OCI-M2 (cell line): ENCODE measurements at regions not wholly inside any gene's neighbourhood (a gene's known extent, or its start where the extent isn't known, plus 50 kb on each side); places are given as distances from the start of the nearest gene placed in this dataset.
"Not testable (repeated sequence)": the region's sequence is repeated elsewhere in the genome, so short reads cannot be mapped to it uniquely, and the experiment has no call there.

ENCODE experiments used
- DNase-seq: peaks from one replicate; lab custom pipeline; 2025; ENCODE audit not compliant: unreplicated experiment; lab: John Stamatoyannopoulos, UW

GRCh38 chr12:75766263-75767160, 255.1 kb upstream of the KRR1 start:
- DNase-seq = no peak

GRCh38 chr12:75765170-75766059, 254.0 kb upstream of the KRR1 start:
- no peak for DNase-seq

GRCh38 chr12:75764091-75764841, 252.9 kb upstream of the KRR1 start:
- no peak for DNase-seq

DNA sequence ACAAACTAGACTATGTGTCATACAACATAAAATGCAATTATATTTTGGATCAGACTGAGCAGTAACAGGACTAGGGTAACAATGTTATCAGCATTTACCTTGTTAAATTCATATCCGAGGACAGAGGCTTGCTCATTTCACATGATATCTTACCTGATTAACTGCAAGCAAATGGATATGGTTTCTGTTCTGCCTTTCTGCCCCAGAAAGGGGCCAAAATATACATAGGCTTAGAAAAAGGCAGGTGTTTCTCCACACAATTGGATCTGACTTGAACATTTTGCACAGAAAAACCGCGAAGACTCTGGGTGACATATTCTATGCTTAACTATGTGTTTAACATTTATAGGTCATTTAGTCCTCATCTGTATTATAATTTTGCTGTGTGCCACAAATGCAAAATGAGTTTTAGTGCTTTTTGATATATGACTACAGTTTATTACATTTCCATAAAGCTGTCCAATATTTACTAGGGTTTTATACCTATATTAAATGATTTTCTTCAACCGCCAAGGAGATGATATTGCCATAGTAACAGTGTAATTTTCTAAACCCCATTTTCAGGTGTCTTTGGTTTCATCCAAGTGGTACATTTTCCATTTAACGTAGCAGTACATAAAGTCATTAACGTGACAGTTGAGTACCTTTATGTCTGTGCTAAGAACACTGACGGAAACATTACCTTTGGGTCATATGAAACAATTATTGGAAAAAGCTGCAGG, 249.3 kb upstream of the KRR1 start:
- DNase-seq = no peak

DNA sequence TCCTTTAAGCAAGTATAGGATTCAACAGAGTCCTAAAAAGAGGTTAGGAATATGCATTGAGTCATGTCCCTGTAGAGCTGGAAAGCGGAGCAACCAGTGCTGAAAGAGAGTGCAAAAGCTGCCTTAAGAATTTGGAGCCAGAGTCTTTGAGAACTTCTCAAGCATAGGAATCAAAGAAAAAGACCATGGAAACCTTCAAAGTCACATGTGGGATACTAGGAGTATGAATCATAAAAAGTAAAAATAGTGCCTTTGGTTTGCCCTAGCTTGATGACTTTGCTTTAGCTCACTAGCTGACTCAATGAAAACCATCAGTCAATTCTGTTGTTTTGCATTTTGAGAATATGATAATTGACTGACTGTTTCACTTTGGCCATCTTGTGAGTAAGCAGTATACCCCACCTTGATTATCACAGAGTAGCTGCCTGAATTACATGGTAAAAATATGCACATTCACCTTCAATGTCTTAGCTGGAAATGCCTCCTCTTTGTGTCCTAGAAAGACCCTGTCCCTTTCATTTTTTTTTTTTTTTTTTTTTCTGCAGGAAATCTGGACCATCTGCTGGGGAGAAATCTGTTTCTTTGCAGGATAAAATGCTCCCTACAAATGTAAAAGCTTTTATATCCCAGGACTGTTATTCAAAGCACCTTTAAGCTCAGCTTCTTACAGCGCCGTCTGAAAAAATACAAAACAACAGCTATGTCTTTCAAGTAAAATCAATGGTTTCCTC, 248.6 kb upstream of the KRR1 start:
- DNase-seq = no peak

GRCh38 chr12:75759196-75759595, 247.8 kb upstream of the KRR1 start:
- DNase-seq = no peak

GRCh38 chr12:75756771-75757170, 245.4 kb upstream of the KRR1 start:
- DNase-seq = no peak

DNA sequence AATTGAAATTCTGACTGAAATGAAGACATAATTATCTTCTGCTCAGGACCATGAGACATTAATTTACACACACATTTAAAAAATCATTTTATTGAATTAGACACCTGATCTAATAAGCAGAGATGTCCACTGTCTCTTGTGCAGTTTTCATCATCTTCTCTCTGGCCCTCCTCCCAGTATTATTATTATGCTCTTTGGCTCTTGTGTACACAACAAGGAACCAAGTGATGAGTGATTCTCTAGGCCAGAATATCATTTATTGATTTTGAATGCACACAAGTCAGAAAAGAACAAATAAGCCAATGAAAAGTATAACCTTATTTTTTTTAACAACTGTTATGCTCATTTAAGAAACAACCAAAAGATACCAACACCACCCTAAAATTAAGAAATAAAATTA, 244.7 kb upstream of the KRR1 start:
- no peak for DNase-seq

GRCh38 chr12:75754698-75755097, 243.3 kb upstream of the KRR1 start:
- no peak for DNase-seq

DNA sequence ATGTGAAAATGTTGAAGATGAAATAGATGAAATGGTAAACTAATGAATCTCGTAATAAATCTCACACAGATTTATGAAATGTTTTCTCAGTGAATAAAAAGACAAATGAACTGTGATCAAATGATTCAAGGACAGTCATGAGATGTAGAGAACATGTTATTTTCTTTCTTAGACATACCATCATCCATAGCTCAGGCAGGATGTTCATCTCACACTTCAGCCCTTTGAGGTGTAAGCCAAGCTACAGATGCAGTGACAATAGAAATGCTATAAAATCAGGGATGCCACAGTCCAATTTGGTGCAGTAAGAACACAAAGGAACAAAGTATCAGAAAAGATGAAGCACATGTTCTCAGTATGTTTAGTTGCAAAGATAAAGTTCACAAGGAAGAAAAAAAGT, 242.7 kb upstream of the KRR1 start:
- DNase-seq = no peak

DNA sequence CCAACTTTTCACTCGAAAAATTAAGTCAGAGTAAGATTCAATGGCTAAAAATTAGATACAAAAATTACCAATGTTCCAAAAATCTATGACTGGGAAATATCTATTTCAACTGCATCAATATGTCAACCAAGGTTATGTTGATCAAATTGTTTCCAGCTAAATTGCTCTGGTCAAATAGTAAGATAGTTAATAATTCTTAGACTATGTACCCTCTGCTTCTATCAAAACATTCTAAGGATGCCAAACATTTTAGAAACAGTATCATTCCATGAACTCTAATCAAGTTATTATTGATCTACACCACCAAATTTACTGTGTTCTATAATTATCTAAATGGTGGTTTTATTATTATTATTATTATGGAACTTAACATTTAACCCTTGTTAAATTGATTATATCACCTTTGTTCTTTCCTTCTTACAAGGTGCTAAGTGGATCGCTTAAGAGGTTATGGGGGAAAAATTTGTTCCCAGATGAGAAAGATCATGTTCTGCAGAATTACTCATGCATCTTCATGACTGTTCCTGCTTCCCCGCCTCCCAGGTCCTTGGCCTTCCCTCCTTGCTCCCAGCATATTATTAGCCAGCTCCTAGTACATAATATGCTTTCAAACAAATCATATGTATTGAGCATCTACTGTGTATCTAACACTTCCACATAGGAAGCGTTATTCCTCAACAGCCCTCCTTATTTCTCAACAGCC, 240.5 kb upstream of the KRR1 start:
- no peak for DNase-seq

DNA sequence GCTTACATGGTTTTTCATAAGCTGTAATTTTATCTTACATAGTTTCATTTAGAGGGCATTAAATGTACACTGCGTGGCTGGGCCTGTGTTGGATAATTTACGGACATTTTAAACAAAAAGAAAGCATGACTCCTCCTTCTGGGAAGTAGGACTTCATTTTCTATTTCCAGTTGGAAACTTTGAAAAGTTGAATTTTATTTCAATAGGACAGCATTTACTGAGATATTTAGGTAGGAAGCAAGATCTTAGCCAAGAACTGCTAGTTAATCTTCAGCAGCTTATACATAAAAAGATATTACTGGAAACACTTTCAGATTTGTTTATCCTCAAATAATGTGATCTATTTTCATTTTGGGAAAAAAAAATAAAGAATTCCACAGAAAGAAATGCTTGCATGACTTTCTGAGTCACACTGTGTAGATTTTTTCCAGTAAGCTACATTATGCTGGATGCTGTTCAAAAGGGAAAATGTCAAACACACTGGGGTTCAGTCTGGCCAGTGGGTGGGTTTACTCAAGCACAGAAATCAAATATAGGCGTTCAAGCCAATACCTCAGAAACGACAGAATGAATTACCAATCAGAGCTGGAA, 239.4 kb upstream of the KRR1 start:
- no peak for DNase-seq

DNA sequence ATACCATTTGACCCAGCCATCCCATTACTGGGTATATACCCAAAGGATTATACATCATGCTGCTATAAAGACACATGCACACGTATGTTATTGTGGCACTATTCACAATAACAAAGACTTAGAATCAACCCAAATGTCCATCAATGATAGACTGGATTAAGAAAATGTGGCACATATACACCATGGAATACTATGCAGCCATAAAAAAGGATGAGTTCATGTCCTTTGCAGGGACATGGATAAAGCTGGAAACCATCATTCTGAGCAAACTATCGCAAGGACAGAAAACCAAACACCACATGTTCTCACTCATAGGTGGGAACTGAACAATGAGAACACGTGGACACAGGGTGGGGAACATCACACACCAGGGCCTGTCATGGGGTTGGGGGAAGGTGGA, 237.6 kb upstream of the KRR1 start:
- not testable (repeated sequence) for DNase-seq

DNA sequence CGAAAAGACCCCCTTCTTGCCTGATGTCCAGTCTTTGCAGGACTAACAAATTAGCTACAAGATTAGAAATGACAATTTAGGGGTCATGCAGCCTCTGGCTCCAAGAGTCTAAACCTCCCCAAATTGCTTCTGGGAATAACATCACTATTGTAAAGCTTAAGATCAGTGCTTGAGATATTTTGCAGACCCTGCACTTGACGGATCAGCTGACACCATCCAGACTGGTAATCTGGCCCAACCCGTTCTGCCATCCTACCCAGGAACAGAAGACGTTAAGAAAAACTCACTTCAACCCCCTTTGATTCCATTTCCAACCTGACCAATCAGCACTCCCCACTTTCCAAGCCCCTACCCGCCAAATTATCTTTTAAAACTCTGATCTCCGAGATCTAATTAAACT, 236.7 kb upstream of the KRR1 start:
- DNase-seq = no peak

DNA sequence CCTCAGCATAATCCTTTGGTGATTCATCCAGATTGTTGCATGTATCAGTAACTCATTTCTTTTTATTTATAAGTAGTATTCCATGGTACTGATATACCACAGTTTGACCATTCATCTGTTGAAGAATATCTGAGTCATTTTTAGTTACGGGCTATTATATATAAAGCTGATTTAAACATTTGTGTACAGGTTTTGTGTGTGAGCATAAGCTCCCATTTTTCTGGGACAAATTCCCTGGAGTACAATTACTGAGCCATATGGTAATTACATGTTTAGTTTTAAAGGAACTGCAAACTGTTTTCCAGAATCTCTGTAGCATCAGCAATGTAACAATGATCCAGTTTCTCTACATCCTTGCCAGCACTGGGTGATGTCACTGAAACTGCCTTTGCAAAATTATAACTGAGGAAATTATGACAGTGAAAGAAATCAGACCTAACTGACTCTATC, 236.2 kb upstream of the KRR1 start:
- no peak for DNase-seq

DNA sequence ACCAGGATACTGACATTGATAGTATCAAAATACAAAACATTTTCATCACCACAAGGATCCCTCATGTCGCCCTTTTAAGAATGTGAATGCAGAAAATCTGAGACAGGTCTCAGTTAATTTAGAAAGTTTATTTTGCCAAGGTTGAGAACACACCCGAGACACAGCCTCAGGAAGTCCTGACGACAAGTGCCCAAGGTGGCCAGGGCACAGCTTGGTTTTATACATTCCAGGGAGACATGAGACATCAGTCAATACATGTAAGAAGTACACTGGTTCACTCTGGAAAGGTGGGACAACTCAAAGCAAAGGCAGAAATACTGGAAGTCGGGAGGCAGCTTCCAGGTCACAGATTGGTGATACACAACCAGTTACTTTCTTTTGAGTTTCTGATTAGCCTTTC, 235.2 kb upstream of the KRR1 start:
- DNase-seq = no peak

DNA sequence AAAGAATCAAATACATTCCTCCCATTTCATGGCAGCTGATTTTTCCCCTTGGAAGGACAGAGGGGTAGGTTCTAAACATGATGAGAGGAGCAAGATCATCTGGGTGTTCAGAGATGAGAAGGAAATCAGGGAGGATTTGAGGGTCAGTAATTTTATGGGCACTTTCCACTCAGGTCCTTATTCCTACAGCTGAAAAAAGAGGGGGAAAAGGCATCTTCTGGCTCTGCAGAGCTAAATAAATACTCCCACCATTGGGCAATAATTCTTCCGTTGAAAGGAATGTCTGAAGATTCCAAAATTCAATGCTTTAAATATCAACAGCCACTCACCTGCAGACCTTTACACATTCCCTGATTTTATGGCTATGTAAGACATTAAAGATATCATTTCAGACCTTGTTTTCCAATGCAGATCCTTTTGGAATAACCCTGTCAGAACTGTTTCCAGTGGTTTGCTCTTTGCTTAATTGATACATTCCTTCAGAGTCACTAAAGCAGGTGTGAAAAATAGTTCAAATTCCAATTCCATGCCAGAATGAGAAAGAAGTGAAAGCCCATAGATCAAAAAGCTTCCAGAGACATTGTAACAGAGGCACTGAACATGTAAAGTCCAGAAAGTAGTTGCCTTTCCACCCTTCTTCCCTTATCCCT, 233.3 kb upstream of the KRR1 start:
- no peak for DNase-seq

DNA sequence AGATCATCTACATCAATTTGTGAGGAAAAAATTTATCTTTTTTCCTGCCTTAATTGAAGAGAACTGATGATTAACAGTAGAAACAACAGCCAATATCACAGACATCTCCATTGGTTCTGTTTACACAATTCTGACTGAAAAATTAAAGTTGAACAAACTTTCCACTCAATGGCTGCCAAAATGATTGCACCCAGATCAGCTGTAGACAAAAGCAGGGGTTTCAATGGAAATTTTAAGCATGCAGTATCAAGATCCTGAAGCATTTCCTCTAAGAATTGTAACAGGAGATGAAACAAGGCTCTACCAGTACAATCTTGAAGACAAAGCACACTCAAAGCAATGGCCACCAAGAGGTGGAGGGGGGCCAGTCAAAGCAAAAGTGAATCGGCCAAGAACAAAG, 231.6 kb upstream of the KRR1 start:
- no peak for DNase-seq
